ENCODE measurements at regions not wholly inside any gene's neighbourhood (a gene's known extent, or its start where the extent isn't known, plus 50 kb on each side); places are given as distances from the start of the nearest gene placed in this dataset.
"Not testable (repeated sequence)": the region's sequence is repeated elsewhere in the genome, so short reads cannot be mapped to it uniquely, and the experiment has no call there.

- not testable (repeated sequence) for TF ChIP-seq CTCF (conservative IDR thresholded peaks at IDR 0.05 in 1 of 2, IDR thresholded peaks at IDR 0.05 in 1 of 2; ENCODE audit: low read depth in 1 of 2, low read length in 2 of 2); EZH2 (IDR thresholded peaks at IDR 0.05; ENCODE audit: low read length, missing control alignments)
These were observed 54.8 kb downstream of the HSFY1 start for GRCh38 chrY:18601287-18601686.
